ENCODE measurements at regions not wholly inside any gene's neighbourhood (a gene's known extent, or its start where the extent isn't known, plus 50 kb on each side); places are given as distances from the start of the nearest gene placed in this dataset.

DNA sequence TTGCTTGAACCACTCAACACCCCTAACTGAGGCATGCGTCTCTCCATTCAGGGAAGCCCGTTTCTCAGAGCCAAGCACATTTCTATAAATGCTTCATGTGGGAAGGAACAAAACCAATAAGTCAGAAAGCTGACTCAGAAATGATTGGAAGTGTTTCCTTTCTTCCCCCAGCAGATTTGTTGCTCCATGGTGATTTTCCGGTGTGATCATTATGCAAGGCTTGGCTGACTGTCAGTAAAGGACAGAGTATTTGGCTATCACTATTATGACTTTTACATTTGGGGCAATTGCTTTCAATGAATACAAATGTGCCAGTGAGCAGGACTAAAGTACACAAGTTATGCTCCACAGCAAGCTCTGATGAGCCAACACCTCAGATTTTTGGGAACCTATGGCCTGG lies 53.3 kb upstream of the ZC3H11B start:
- DNase-seq, result no peak

DNA sequence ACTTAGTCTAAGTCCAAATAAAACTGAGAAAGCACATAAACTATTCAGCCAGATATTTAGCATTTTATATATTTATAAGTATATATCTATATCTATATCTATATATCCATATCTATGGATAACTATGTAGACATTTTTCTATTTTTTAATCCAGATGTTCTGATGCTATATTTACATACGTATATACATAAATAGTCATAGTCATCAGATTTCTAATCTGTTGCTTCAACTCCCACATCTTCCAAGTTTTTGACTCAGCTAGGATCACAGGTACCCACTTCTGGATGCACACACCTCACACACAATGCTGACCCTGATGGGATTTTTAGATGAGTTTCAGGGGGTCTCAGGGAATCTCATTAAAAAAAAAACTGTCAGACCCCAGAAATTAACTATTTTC lies 52.2 kb upstream of the ZC3H11B start:
- no peak for DNase-seq

DNA sequence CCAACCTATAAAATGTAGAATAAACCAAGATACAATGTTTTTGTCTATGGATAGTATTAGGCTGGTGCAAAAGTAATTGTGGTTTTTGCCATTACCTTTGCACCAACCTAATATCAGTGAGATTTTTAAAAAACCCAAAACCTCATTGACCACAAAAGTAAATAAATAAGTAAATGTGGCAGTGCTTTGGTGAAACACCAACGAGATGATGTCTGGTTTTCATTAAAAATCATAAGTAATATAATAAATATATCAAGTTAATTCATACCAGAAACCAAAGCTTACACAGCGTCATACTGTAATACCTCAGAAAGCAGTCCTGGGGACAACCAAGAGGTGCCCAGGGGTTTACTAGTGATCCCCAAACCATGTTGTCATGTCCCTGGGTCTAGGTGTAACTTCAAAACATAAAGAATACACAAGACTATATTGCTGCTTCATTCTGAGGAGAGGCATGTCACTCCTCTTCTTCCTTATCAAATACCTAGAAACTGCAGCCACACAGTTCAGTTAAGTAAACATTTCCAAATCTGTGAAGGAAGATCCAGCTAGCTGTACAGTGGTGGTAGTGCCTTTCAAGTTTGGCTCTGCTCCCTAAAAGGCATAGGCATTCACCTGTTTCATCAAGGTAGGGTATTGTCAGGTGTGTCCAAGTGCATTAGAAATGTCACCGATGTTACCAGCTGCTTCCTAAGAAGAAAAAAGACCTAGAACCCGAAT lies 51.6 kb upstream of the ZC3H11B start:
- no peak for DNase-seq
